Ecto neural progenitor cell (in vitro differentiated cells): ENCODE measurements at regions not wholly inside any gene's neighbourhood (a gene's known extent, or its start where the extent isn't known, plus 50 kb on each side); places are given as distances from the start of the nearest gene placed in this dataset.
"Not testable (repeated sequence)": the region's sequence is repeated elsewhere in the genome, so short reads cannot be mapped to it uniquely, and the experiment has no call there.

Source experiments
- DNase-seq: peaks from one replicate; pipeline ENCODE4 v3.0.0-alpha.2; 2018; ENCODE audit warnings: low spot score

DNA sequence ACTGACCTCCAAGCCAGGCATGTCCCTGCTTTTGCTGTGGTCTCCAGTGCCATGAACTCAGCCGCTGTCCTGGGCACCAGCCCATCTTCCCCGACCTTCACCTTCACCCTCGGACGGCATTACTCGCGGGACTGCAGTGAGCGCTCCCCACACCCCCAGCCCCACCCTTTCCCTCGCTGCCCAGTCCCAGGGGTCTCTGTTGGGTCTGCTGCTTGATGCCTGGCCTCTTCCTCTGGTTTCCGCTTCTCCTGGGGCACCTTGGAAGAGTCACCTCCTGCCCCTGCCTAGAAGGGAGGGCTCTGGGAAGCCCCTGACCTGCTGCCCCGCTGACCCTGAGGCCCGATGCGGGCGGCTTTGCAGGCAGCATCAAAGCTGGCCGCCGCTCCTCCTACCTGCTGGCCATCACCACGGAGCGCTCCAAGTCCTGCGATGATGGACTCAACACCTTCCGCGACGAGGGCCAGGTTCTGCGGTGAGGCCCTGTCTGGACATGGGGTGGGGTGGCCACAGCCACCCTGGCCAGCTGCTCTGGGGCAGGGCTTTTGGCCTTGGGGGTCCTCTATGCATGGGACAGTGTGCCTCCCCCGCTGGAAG, 102.3 kb downstream of the ZNF267 start:
- DNase-seq = not testable (repeated sequence)

DNA sequence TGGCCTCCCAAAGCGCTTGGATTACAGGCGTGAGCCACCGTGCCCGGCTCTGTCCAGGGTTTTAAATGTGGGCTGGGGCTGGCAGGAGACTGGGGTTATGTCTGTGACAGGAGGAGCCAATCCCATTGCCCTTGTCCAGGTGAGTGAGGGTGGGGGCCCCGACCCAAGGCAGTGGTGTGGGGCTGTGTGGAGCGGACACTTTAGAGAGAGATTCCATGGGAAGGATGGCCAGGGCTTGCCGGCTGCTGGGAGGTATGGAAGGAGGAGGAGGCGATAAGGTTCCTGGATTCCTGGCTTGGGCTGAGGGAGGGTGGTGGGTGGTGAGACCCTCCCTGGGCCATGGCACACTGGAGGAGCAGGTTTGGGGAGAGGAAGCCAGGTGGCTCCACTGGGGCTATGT, 104.9 kb downstream of the ZNF267 start:
- not testable (repeated sequence) for DNase-seq

DNA sequence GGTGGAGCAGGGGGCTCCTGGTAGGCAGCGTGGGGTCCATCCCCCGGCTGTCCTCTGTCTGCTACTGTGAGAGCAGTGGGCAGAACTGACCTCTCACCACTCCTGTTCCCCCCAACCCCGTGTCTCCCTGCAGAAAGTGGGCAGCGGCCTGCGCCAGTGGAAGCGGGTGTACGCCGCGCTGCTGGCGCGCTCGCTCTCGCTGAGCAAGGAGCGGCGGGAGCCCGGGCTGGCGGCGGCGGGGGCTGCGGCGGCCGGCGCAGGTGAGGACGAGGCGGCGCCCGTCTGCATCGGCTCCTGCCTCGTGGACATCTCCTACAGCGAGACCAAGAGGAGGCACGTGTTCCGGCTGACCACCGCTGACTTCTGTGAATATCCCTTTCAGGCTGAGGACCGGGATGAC, 108.1 kb downstream of the ZNF267 start:
- DNase-seq = not testable (repeated sequence)

DNA sequence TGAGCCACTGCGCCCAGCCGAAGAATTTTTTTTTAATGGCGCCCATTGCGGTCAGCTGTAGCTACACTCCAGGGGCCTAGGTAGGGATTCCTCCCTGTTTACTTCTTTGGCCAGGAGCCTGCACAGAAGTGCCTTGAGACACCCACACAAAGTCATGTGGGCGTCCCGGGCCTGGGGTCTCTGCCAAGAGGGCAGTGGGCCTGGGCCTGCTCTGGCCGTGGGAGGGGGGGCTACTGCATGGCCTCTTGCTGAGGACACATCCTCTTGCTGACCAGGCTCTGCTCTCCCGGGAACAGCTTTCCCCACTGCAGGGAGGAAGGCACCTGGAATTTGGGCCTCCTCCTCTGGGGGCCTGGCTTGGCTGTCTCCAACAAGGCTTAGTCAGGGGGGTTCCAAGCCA, 109.4 kb downstream of the ZNF267 start:
- DNase-seq = not testable (repeated sequence)

DNA sequence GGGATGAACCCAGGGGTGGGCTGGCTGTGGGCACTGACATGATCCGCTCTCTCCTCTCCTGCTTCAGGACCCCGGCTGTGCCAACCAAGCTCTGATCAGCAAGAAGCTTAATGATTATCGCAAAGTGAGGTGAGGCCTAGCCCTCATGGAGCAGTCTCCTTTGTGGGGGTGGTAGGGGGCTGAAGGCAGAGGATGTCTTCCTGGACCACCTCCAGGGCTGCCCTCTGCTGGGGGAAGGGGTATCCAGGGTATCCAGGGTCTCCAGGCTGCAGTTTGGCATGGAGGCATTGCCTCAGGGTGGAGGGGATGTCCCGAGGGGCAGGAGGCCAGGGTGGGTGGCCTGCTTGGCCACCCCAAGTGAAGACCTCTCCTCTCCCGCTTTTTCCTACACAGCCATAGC, 110.1 kb downstream of the ZNF267 start:
- DNase-seq = not testable (repeated sequence)

DNA sequence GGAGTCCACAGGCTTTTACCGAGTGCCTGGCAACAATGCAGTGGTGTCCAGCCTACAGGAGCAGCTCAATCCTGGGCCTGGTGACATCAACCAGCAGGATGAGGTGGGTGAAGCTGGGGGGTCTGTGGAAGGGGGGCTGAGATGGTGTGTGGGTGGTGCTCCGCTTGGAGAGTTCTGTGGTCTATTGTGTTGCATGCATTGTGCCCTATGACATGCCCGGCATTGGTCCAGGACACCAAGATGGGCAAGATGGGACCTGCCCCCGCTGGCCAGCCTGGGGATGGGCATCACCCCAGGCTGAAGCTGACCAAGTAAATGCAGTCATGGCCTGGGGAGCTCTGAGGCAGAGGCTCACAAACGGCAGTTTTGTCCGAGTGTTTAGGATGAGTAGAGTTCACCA, 113.3 kb downstream of the ZNF267 start:
- not testable (repeated sequence) for DNase-seq

DNA sequence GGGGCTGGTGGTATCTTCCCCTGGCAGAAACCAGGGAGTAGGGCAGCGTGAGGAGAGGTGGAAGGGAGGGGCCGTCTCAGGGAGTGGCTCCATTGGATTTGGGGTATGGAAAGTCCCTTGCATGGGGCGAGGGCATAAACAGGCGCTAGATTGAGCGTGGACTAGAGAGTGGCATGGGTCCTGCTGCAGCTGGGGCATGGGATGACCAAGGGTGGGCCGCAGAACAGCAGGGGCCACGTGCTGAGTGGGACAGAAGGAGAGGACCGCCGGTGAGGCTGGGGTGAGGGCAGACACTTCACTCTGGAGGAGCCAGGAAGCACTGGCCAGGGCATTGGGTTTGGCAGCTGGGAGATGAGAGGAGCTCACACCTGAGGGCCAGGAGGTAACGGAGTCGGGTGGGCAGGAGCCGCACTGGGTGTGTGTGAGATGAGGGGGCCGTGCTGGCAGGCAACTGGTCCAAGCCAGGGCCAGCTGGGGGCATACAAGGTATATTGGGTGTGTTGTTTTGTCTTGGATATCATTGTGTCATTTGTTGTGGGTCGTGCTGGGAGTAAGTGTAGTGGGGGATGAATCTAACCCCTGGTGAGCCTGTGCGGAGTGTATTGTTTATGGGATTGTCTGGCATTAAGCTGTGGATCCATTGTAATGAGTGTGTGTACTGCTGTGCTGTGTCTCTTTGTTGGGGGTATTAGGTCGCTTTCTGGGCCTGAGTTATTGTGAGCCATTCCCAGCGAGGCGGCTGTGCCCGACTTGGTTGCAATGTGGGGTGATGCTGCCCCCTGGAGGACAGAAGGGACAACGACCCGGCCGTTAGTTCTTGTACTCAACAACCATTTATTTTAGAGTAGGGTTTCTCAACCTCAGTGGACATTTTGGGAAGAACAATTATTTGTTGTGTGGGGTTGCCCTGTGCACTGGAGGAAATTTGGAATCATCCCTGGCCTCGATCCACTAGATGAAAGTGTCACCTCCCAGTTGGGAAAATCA, 115.3 kb downstream of the ZNF267 start:
- DNase-seq = not testable (repeated sequence)

DNA sequence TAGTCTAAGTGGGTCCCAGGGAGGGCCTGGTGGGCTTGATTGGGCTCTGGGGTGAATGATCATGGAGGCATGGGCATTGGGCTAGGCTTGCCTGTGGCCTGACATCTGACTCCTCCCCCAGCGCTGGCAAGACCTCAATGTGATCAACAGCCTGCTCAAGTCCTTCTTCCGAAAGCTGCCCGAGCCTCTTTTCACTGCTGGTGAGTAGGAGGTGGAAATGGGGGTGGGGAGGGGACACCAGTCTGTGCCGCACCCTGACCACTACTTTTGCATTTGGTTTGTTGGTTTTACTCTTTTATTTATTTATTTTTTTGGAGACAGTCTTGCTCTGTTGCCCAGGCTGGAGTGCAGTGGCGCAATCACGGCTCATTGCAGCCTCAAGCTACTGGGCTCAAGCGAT, 116.7 kb downstream of the ZNF267 start:
- DNase-seq = not testable (repeated sequence)

DNA sequence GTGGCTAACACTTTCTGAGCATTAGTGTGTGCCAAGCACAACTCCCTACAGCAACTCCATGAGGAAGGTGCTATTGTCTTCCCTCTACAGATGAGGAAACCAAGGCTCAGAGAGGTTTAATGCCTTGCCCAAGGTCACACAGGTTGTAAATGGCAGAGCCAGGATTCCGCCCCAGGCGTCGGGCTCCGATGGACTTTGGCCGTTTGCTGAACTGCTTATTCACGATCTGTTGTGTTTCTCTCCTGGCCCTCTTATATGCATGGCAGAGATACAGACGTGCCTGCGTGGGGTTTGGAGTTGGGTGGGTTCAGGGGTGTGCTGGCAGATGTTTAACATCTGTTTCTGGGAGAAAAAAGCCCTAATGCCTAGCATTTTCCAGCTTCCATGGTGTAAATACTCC, 117.4 kb downstream of the ZNF267 start:
- DNase-seq = not testable (repeated sequence)

DNA sequence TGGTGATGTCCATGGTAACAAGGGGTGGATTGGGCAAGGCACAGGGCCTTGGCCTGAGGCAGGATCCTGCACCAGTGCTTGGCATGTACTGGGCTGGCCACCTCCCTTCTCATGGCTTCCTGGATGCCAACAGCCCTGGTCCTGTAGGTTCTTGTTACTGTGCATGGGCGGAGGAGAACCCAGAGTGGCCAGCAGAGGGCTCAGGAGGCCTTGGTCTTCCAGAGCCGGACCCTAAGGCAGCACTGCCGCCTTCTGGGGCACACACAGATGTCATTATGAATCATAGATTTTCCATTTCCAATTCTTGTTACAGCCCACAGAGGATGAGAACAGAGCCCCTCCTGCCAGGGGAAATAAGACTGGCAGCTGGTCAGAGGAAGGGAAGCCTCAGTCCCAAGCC, 122.7 kb downstream of the ZNF267 start:
- not testable (repeated sequence) for DNase-seq

DNA sequence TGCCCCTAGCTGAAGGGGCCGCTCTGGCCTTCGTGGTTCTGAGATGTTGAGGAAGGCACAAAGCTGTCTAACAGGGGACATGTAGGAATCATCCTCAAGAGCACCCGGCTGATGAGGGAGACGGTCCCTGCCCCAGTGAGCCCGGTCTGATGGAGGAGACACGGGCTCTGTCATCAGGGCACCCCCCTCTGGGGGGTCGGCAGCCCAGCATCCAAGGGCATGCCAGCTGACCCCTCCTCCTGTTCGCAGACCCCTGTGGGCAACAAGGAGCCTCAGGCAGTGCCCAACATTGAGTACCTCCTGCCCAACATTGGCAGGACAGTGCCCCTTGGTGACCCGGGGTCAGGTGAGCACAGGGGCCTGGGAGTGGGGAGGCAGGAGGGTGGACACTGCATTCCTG, 128.9 kb downstream of the ZNF267 start:
- not testable (repeated sequence) for DNase-seq

DNA sequence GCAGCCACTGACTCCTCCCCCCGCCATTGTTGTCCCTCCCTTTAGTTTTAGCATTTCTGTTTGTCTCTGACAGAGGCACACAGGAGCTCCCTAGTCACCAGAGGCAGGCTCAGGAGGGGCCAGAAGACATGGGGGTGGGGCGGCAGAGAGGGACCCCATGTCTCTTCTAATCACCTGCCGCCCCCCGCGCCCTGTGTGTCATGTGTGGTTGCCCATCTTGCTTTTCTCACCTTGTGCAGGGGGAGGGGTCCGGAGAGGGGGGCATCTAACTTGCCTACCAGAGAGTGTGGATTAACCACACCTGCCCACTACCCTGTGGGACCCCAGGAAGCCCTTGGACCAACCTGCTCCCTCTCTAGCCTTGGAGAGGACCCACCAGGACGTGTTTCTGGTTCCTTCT, 130.2 kb downstream of the ZNF267 start:
- DNase-seq = not testable (repeated sequence)

DNA sequence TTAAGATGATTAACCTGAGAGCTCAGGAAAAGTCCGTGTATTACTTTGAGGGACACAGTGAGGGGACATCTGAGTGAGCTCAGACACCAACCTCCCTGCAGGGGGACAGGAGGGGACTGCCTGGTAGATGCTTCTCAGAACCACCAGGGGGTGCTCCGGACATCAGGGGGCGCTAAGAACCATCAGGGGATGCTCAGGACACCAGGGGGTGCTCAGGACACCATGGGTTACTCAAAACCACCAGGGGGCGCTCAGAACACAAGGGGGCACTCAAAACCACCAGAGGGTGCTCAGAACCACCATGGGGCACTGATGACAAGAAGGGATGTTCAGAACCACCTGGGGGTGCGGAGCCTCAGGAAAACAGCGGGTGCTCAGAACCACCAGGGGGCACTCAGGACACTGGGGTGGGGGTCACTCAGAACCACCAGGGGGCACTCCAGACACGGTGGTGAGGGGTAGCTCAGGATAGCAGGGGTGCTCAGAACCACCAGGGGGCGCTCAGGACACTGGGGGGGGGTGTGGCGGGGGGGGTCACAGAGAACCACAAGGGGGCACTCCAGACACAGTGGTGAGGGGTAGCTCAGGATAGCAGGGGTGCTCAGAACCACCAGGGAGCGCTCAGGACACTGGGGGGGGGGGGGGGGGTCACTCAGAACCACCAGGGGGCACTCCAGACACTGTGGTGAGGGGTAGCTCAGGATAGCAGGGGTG, 165.3 kb downstream of the ZNF267 start:
- not testable (repeated sequence) for DNase-seq

DNA sequence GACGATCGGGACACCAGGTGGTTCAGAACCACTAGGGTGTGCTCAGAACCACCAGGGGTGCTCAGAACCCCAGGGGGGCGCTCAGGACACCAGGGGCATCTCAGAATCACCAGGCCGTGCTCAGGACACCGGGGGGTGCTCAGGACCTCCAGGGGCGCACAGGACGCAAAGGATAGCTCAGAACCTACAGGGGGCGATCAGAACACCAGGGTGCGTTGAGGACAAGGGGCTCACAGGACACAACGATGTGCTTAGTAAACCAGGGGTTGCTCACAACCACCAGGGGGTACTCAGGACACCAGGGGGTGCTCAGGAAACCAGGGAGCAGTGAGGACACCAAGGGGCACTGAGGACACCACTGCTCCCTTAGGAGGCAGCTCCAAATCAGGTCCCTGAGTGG, 166.3 kb downstream of the ZNF267 start:
- not testable (repeated sequence) for DNase-seq

DNA sequence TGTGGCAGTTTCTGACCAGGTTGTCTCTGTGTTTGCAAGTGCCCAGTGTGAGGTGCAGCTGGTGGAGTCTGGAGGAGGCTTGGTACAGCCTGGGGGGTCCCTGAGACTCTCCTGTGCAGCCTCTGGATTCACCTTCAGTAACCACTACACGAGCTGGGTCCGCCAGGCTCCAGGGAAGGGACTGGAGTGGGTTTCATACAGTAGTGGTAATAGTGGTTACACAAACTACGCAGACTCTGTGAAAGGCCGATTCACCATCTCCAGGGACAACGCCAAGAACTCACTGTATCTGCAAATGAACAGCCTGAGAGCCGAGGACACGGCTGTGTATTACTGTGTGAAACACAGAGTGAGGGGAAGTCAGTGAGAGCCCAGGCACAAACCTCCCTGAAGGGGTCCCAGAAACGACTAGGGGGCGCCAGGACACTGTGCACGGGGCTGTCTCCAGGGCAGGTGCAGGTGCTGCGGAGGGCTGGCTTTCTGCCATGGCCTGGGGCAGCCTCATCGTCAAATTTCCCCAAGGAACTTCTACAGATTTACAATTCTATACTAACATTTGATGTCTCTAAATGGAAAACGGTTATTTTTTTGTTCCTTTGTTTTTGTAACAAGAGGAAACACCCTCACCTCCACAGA, 187.0 kb upstream of the TP53TG3D start:
- DNase-seq = not testable (repeated sequence)

DNA sequence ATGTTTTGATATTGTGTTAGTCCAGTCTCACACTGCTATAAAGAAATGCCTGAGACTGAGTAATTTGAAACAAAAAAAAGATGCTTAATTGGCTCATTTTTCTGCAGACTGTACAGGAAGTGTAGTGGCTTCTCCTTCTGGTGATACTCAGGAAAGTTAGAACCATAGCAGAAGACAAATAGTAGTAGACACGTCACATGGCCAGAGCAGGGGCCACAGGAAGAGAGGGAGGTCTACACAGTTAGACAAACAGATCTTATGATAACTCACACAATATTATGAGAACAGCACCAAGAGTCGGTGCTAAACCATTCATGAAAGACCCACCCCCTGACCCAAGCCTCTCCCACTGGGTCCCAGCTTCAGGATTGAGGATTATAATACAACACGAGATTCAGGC, 181.5 kb upstream of the TP53TG3D start:
- DNase-seq = not testable (repeated sequence)

DNA sequence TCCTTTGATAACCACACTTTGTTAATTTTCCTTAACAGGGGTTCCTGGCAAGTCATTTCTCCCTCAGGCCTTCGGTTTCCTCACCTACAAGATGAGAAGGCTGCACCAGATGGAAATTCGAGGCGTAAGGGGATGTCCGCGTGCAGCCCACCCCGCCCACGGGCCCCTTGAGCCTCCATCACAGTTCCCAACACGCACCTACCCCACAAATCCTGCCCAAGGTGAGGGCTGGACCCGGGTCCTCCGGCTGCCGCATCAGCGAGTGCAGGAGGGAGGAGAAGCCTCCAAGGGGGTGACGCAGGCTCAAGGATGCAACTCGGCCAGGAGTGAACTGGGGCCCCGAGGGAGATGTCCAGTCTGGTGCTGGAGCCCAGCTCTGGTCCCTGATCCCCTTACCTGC, 169.2 kb upstream of the TP53TG3D start:
- DNase-seq = not testable (repeated sequence)

DNA sequence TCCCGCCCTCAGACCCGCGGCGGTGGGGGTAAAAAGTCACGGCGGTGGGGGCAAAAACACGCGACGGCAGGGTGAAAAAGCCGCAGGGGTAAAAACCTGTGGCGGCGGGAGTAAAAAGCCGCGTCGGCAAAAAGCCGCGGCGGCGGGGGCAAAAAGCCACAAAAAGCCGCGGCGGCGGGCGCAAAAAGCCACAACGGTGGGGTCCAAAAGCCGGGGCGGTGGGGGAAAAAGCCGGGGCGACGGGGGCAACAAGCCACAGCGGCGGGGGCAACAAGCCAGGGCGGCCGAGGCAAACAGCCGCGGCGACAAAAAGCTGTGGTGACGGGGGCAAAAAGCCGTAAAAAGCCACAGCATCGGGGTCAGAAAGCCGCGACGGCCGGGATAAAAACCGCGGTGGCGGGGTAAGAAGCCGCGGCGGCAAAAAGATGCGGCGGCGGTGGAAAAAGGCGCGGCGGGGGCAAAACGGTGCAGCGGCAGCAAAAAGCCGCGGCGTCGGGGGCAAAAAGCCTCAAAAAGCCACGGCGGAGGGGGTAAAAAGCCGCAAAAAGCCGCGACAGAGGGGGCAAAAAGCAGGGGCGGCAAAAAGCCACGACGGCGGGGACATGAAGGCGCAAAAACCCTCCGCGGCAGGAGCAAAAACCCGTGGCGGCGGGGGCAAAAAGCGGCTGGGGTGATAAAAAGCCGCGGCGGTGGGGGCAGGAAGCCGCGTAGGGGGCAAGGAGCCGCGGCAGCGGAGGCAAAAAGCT, 168.3 kb upstream of the TP53TG3D start:
- not testable (repeated sequence) for DNase-seq

DNA sequence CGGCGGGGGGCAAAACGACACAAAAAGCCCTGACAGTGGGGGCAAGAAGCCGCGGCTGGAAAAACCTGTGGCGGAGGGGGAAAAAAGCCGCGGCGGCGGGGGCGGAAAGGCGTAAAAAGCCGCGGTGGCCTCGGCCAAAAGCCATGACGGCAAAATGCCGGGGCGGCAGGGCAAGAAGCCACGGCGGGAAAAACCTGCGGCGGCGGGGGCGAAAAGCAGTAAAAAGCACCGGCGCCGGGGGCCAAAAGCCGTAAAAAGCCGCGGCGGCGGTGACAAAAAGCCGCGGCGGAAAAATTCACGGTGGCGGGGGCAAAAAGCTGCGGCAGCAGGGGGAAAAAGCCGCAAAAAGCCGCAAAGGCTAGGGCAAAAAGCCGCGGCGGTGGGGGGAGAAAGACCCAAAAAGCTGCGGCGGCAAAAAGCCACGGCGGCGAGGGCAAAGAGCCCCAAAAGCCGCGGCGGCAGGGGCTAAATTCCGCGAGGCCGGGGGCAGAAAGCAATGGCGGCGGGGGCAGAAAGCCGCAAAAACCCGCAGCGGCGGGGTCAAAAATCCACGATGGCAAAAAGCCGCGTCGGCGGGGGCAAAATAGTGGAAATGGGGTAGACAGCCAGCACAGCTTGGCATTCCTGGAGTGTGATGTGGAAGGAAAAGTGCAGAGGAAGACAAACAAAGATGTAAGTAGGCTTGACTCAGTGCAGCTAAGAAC, 167.5 kb upstream of the TP53TG3D start:
- not testable (repeated sequence) for DNase-seq

DNA sequence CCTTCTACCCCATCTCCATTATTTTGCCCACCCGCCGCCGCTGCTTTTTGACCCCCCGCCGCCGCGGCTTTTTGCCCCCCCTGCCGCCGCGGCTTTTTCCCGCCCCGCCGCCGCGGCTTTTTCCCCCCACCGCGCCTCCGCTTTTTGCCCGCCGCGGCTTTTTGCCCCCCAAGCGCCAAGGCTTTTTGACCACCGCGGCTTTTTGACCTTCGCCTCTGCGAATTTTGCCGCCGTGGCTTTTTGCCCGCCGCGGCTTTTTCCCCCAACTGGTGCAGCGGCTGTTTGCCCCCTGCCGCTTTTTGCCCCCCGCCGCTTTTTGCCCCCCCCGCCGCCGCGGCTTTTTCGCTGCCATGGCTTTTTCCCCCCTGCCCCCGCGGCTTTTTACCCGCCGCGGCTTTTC, 137.5 kb upstream of the TP53TG3D start:
- not testable (repeated sequence) for DNase-seq

DNA sequence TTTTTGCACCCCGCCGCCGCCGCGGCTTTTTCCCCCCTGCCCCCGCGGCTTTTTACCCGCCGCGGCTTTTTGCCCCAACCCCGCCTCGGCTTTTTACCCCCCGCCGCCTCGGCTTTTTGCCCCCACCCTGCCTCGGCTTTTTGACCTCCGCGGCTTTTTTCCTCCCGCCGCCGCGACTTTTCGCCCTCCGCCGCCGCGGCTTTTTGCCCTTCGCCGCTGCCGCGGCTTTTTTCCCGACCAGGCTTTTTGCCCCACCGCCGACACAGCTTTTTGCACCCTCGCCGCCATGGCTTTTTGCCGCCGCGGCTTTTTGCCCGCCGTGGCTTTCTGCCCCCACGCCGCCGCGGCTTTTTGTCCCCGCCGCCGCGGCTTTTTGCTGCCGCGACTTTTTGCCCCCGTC, 137.0 kb upstream of the TP53TG3D start:
- peak; percentile 19 for DNase-seq
